Karpas-422 (cell line): ENCODE measurements at regions not wholly inside any gene's neighbourhood (a gene's known extent, or its start where the extent isn't known, plus 50 kb on each side); places are given as distances from the start of the nearest gene placed in this dataset.

Experiments used
- DNase-seq: peaks from one replicate; pipeline ENCODE4 v3.0.0-alpha.2; 2015
- H2AFZ ChIP-seq: fragments of 200-600 bp; sonication (generic); 2 replicates; pipeline ENCODE4 v1.6.1; 2014; ENCODE audit warnings: antibody characterized with exemption, low read length, mixed read lengths
- H3K27ac ChIP-seq: fragments of 200-600 bp; sonication (generic); 2 replicates; pipeline ENCODE4 v1.5.1; 2014; ENCODE audit warnings: mild to moderate bottlenecking, low read length, moderate library complexity
- H3K27me3 ChIP-seq: fragments of 200-600 bp; sonication (generic); 2 replicates; pipeline ENCODE4 v1.6.1; 2014; ENCODE audit warnings: low read length, mixed read lengths
- H3K36me3 ChIP-seq: fragments of 200-600 bp; sonication (generic); 2 replicates; pipeline ENCODE4 v1.6.1; 2014; ENCODE audit warnings: low read length, mixed read lengths; ENCODE audit not compliant: insufficient read depth
- H3K4me1 ChIP-seq: fragments of 200-600 bp; sonication (generic); 2 replicates; pipeline ENCODE4 v1.6.1; 2014; ENCODE audit warnings: mild to moderate bottlenecking, low read length, mixed read lengths
- H3K4me2 ChIP-seq: fragments of 200-600 bp; sonication (generic); 2 replicates; pipeline ENCODE4 v1.6.1; 2014; ENCODE audit warnings: low read length, low read depth, mild to moderate bottlenecking; ENCODE audit not compliant: poor library complexity, severe bottlenecking
- H3K4me3 ChIP-seq: fragments of 200-600 bp; sonication (generic); 2 replicates; pipeline ENCODE4 v1.5.1; 2014; ENCODE audit warnings: mild to moderate bottlenecking, antibody characterized with exemption, low read length, mixed read lengths
- H3K79me2 ChIP-seq: fragments of 200-600 bp; sonication (generic); 2 replicates; pipeline ENCODE4 v1.6.1; 2014; ENCODE audit warnings: mild to moderate bottlenecking, low read length, mixed read lengths
- H3K9ac ChIP-seq: fragments of 200-600 bp; sonication (generic); 2 replicates; pipeline ENCODE4 v1.6.0; 2014; ENCODE audit warnings: low read length
- H3K9me2 ChIP-seq: fragments of 200-600 bp; sonication (generic), shearing (Covaris generic); replicated peaks from 2 replicates; pipeline ENCODE4 v1.6.0; 2014; ENCODE audit warnings: mild to moderate bottlenecking, low read length, moderate library complexity; ENCODE audit not compliant: insufficient read depth
- H3K9me3 ChIP-seq: fragments of 300-700, 200-600 bp; sonication (generic); 2 replicates; pipeline ENCODE4 v1.6.1; 2014; ENCODE audit warnings: low read length, mixed read lengths
- H4K20me1 ChIP-seq: fragments of 200-600 bp; sonication (generic); 2 replicates; pipeline ENCODE4 v1.6.1; 2014; ENCODE audit warnings: mild to moderate bottlenecking, antibody characterized with exemption, low read length, low read depth; ENCODE audit not compliant: insufficient read depth

GRCh38 chr4:137660211-137660610, 127.9 kb upstream of the PCDH18 start:
- no peak overlapping the region for H3K4me2 ChIP-seq
- H3K27me3 ChIP-seq, result no peaks in the 10 kb centered on the region
- H3K79me2 ChIP-seq, result no peaks in the 10 kb centered on the region
- H3K9me3 ChIP-seq, result peaks cover 4% of the 10 kb centered on the region
- no peak overlapping the region for H3K27ac ChIP-seq
- H3K36me3 ChIP-seq, result no peaks in the 10 kb centered on the region
- H2AFZ ChIP-seq, result no peak overlapping the region
- no peak for DNase-seq
- no peak overlapping the region for H3K9ac ChIP-seq
- no peaks in the 10 kb centered on the region for H3K4me1 ChIP-seq
- no peak overlapping the region for H3K4me3 ChIP-seq
- H3K9me2 ChIP-seq, result no peaks in the 10 kb centered on the region
- no peaks in the 10 kb centered on the region for H4K20me1 ChIP-seq

- no peak overlapping the region for H3K4me2 ChIP-seq
- no peak overlapping the region for H2AFZ ChIP-seq
- no peaks in the 10 kb centered on the region for H3K36me3 ChIP-seq
- no peak overlapping the region for H3K27ac ChIP-seq
- no peaks in the 10 kb centered on the region for H3K9me2 ChIP-seq
- no peak overlapping the region for H3K9ac ChIP-seq
- H3K9me3 ChIP-seq, result peaks cover 4% of the 10 kb centered on the region
- no peaks in the 10 kb centered on the region for H3K4me1 ChIP-seq
- no peaks in the 10 kb centered on the region for H3K27me3 ChIP-seq
- H4K20me1 ChIP-seq, result no peaks in the 10 kb centered on the region
- DNase-seq, result no peak
- H3K4me3 ChIP-seq, result no peak overlapping the region
- H3K79me2 ChIP-seq, result no peaks in the 10 kb centered on the region
Measured at GRCh38 chr4:137659431-137659830, 127.1 kb upstream of the PCDH18 start.

GRCh38 chr4:137656661-137657060, 124.4 kb upstream of the PCDH18 start:
- Histone ChIP-seq H3K4me3 (no peak overlapping the region), H3K9me2 (no peaks in the 10 kb centered on the region), H3K27me3 (no peaks in the 10 kb centered on the region), H2AFZ (no peak overlapping the region), H3K9me3 (no peaks in the 10 kb centered on the region), H3K36me3 (no peaks in the 10 kb centered on the region), H3K9ac (no peak overlapping the region), H3K4me1 (no peaks in the 10 kb centered on the region), H3K4me2 (no peak overlapping the region), H3K79me2 (no peaks in the 10 kb centered on the region), H3K27ac (no peak overlapping the region), H4K20me1 (no peaks in the 10 kb centered on the region)
- no peak for DNase-seq

- Histone ChIP-seq H3K4me2 (no peak overlapping the region), H3K4me3 (no peak overlapping the region), H3K4me1 (no peaks in the 10 kb centered on the region), H2AFZ (no peak overlapping the region), H3K27me3 (no peaks in the 10 kb centered on the region), H3K27ac (no peak overlapping the region), H4K20me1 (no peaks in the 10 kb centered on the region), H3K79me2 (no peaks in the 10 kb centered on the region), H3K9me3 (no peaks in the 10 kb centered on the region), H3K36me3 (no peaks in the 10 kb centered on the region), H3K9me2 (no peaks in the 10 kb centered on the region), H3K9ac (no peak overlapping the region)
- no peak for DNase-seq
Measured at GRCh38 chr4:137655302-137655701, 123.0 kb upstream of the PCDH18 start.

- H3K9me2 ChIP-seq, result no peaks in the 10 kb centered on the region
- H2AFZ ChIP-seq, result no peak overlapping the region
- H3K79me2 ChIP-seq, result no peaks in the 10 kb centered on the region
- no peaks in the 10 kb centered on the region for H3K36me3 ChIP-seq
- H3K4me3 ChIP-seq, result no peak overlapping the region
- H3K9ac ChIP-seq, result no peak overlapping the region
- no peaks in the 10 kb centered on the region for H3K9me3 ChIP-seq
- no peak overlapping the region for H3K27ac ChIP-seq
- no peaks in the 10 kb centered on the region for H4K20me1 ChIP-seq
- H3K4me1 ChIP-seq, result no peaks in the 10 kb centered on the region
- no peak for DNase-seq
- H3K27me3 ChIP-seq, result no peaks in the 10 kb centered on the region
- H3K4me2 ChIP-seq, result no peak overlapping the region
Measured at GRCh38 chr4:137651128-137651527, 118.8 kb upstream of the PCDH18 start.

GRCh38 chr4:137649711-137650450, 117.6 kb upstream of the PCDH18 start:
- H3K27ac ChIP-seq, result no peak overlapping the region
- no peak overlapping the region for H3K4me3 ChIP-seq
- no peak for DNase-seq
- no peaks in the 10 kb centered on the region for H3K79me2 ChIP-seq
- no peak overlapping the region for H3K4me2 ChIP-seq
- no peaks in the 10 kb centered on the region for H3K9me3 ChIP-seq
- H3K9me2 ChIP-seq, result no peaks in the 10 kb centered on the region
- H3K27me3 ChIP-seq, result no peaks in the 10 kb centered on the region
- no peak overlapping the region for H2AFZ ChIP-seq
- H4K20me1 ChIP-seq, result no peaks in the 10 kb centered on the region
- no peaks in the 10 kb centered on the region for H3K36me3 ChIP-seq
- no peaks in the 10 kb centered on the region for H3K4me1 ChIP-seq
- no peak overlapping the region for H3K9ac ChIP-seq

GRCh38 chr4:137648531-137648930, 116.2 kb upstream of the PCDH18 start:
- H4K20me1 ChIP-seq, result no peaks in the 10 kb centered on the region
- no peaks in the 10 kb centered on the region for H3K27me3 ChIP-seq
- no peak for DNase-seq
- H3K79me2 ChIP-seq, result no peaks in the 10 kb centered on the region
- no peaks in the 10 kb centered on the region for H3K9me3 ChIP-seq
- H3K9me2 ChIP-seq, result no peaks in the 10 kb centered on the region
- no peak overlapping the region for H2AFZ ChIP-seq
- H3K27ac ChIP-seq, result no peak overlapping the region
- H3K9ac ChIP-seq, result no peak overlapping the region
- no peaks in the 10 kb centered on the region for H3K4me1 ChIP-seq
- no peaks in the 10 kb centered on the region for H3K36me3 ChIP-seq
- no peak overlapping the region for H3K4me2 ChIP-seq
- no peak overlapping the region for H3K4me3 ChIP-seq

- no peaks in the 10 kb centered on the region for H3K9me2 ChIP-seq
- H3K9me3 ChIP-seq, result no peaks in the 10 kb centered on the region
- H3K27ac ChIP-seq, result no peak overlapping the region
- no peak overlapping the region for H3K4me2 ChIP-seq
- H3K79me2 ChIP-seq, result no peaks in the 10 kb centered on the region
- no peak for DNase-seq
- H3K4me1 ChIP-seq, result no peaks in the 10 kb centered on the region
- H3K36me3 ChIP-seq, result no peaks in the 10 kb centered on the region
- H4K20me1 ChIP-seq, result no peaks in the 10 kb centered on the region
- H3K9ac ChIP-seq, result no peak overlapping the region
- H3K27me3 ChIP-seq, result no peaks in the 10 kb centered on the region
- no peak overlapping the region for H2AFZ ChIP-seq
- no peak overlapping the region for H3K4me3 ChIP-seq
Measured at GRCh38 chr4:137647375-137647774, 115.1 kb upstream of the PCDH18 start.
